ENCODE measurements at regions not wholly inside any gene's neighbourhood (a gene's known extent, or its start where the extent isn't known, plus 50 kb on each side); places are given as distances from the start of the nearest gene placed in this dataset.

- TF ChIP-seq POLR2A (IDR thresholded peaks at IDR 0.05) = no peak
- TF ChIP-seq, protein P1, sequence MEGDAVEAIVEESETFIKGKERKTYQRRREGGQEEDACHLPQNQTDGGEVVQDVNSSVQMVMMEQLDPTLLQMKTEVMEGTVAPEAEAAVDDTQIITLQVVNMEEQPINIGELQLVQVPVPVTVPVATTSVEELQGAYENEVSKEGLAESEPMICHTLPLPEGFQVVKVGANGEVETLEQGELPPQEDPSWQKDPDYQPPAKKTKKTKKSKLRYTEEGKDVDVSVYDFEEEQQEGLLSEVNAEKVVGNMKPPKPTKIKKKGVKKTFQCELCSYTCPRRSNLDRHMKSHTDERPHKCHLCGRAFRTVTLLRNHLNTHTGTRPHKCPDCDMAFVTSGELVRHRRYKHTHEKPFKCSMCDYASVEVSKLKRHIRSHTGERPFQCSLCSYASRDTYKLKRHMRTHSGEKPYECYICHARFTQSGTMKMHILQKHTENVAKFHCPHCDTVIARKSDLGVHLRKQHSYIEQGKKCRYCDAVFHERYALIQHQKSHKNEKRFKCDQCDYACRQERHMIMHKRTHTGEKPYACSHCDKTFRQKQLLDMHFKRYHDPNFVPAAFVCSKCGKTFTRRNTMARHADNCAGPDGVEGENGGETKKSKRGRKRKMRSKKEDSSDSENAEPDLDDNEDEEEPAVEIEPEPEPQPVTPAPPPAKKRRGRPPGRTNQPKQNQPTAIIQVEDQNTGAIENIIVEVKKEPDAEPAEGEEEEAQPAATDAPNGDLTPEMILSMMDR (IDR thresholded peaks at IDR 0.05) = no peak
Measured at GRCh38 chr5:111010783-111011182, 60.7 kb upstream of the TSLP start.
